Spleen (tissue), 11 donors: ENCODE measurements at regions not wholly inside any gene's neighbourhood (a gene's known extent, or its start where the extent isn't known, plus 50 kb on each side); places are given as distances from the start of the nearest gene placed in this dataset.

Source experiments
- DNase-seq: peaks from one replicate; pipeline ENCODE4 v3.0.0-alpha.2; 2020
- H3K27ac ChIP-seq, 8 donors: fragments of 200-600 bp; sonication (generic) in 7 of 8; 1 replicate in 4 of 8; 2 replicates in 4 of 8; pipeline versions ENCODE4 v1.5.0 to v1.8.0; 2016 to 2021; ENCODE audit warnings: inconsistent platforms in 4 of 8, mild to moderate bottlenecking in 4 of 8, moderate library complexity in 1 of 8
- H3K27me3 ChIP-seq, 7 donors: fragments of 200-600 bp; sonication (generic) in 6 of 7; replicated peaks in 1 of 7; 1 replicate in 4 of 7; 2 replicates in 3 of 7; pipeline versions ENCODE4 v1.5.0 to v1.8.0; 2016 to 2021; ENCODE audit warnings: inconsistent platforms in 3 of 7, mild to moderate bottlenecking in 1 of 7
- H3K36me3 ChIP-seq, 6 donors: fragments of 200-600 bp; sonication (generic) in 5 of 6; 1 replicate in 4 of 6; 2 replicates in 2 of 6; pipeline versions ENCODE4 v1.5.0 to v1.8.0; 2016 to 2021; ENCODE audit warnings: inconsistent platforms in 2 of 6
- H3K4me1 ChIP-seq, 6 donors: fragments of 200-600 bp; sonication (generic) in 5 of 6; 1 replicate in 3 of 6; 2 replicates in 3 of 6; pipeline versions ENCODE4 v1.5.0 to v1.8.0; 2016 to 2021; ENCODE audit warnings: inconsistent platforms in 3 of 6
- H3K4me3 ChIP-seq, 8 donors: fragments of 200-600 bp; sonication (generic) in 7 of 8; 1 replicate in 4 of 8; 2 replicates in 4 of 8; pipeline versions ENCODE4 v1.5.0 to v1.8.0; 2016 to 2021; ENCODE audit warnings: inconsistent platforms in 4 of 8, mild to moderate bottlenecking in 4 of 8, moderate library complexity in 2 of 8
- H3K9me3 ChIP-seq, 8 donors: fragments of 200-600 bp; sonication (generic) in 7 of 8; 1 replicate in 4 of 8; 2 replicates in 4 of 8; pipeline versions ENCODE4 v1.5.0 to v1.8.0; 2016 to 2021; ENCODE audit warnings: inconsistent platforms in 4 of 8
- CTCF ChIP-seq, 11 experiments: fragments of 200-600 bp in 7 of 11; fragments of 450-650 bp in 4 of 11; sonication (generic) in 4 of 11; IDR thresholded peaks in 8 of 11; conservative IDR thresholded peaks in 3 of 11; 1 replicate in 7 of 11; 2 replicates in 4 of 11; pipeline versions ENCODE4 v1.4.0 to v1.8.0; 2016 to 2021; ENCODE audit warnings: antibody characterized with exemption in 11 of 11, inconsistent platforms in 4 of 11, mild to moderate bottlenecking in 1 of 11
- POLR2A ChIP-seq, 3 donors: fragments of 450-650 bp; IDR thresholded peaks; one replicate each; pipeline ENCODE4 v1.5.1; 2017; ENCODE audit warnings: antibody characterized with exemption in 3 of 3, mild to moderate bottlenecking in 1 of 3
- POLR2AphosphoS5 ChIP-seq, 3 donors: sonication (generic); formaldehyde crosslinking; IDR thresholded peaks; one replicate each; pipeline ENCODE4 v1.5.1; 2017; ENCODE audit warnings: antibody characterized with exemption in 3 of 3
- WGBS, 5 donors: extraction: QIAGEN DNeasy Blood & Tissue Kit in 3 of 5; methylation state at CpG; one replicate each; pipeline versions ENCODE4 v1.1.5 to v1.1.7; 2013 to 2018; 5-methylcytosine and 5-hydroxymethylcytosine counted together
- intact Hi-C: fragments of 100-400 bp; cut with DNase I; formaldehyde crosslinking; loops from one replicate; pipeline ENCODE4 v1.15.0; 2023; ENCODE audit warnings: low total_unique reads
- donor health status: healthy with polysubstance abuse.
- donor health status: DM: no; HTN: no; CAD: no; lungs with moderate emphysema.
- donor health status: DM: no; HTN: no; CAD: no.
- donor health status: Bipolar disorder and iron deficiency.
- donor health status: healthy.
- donor health status: DM: no; HTN: no; CAD: no.
- donor health status: DM: yes; HTN: yes; CAD: no.

- no peak overlapping the region for H3K4me3 ChIP-seq
- no peaks in the 10 kb centered on the region for H3K36me3 ChIP-seq
- intact Hi-C loops, result no loop called here
- 78 to 86% (median 83%) methylated on average over 3 of the region's 3 CpGs for WGBS, 5 donors
- no peaks in the 10 kb centered on the region for H3K27me3 ChIP-seq
- DNase-seq, result no peak
- H3K9me3 ChIP-seq, result no peaks in the 10 kb centered on the region
- peaks cover 0 to 15% (median 0%) of the 10 kb centered on the region in 6 donors for H3K4me1 ChIP-seq
- H3K27ac ChIP-seq, result peak overlapping the region in 1 of 8 donors; percentile 16
- no peak for TF ChIP-seq CTCF (IDR thresholded peaks at IDR 0.05 in 8 of 11, conservative IDR thresholded peaks at IDR 0.05 in 3 of 11)
These were observed 57.6 kb downstream of the PTTG1 start for GRCh38 chr5:160479220-160479619.

- Histone ChIP-seq H3K4me3 (no peak overlapping the region), H3K27me3 (no peaks in the 10 kb centered on the region), H3K27ac (no peak overlapping the region), H3K36me3 (no peaks in the 10 kb centered on the region), H3K4me1 (peaks cover 0 to 15% (median 0%) of the 10 kb centered on the region in 6 donors), H3K9me3 (no peaks in the 10 kb centered on the region)
- 64 to 81% (median 72%) methylated on average over 7 of the region's 7 CpGs for WGBS, 5 donors
- TF ChIP-seq POLR2A (IDR thresholded peaks at IDR 0.05) (no peak), POLR2AphosphoS5 (IDR thresholded peaks at IDR 0.05) (no peak), CTCF (IDR thresholded peaks at IDR 0.05 in 8 of 11, conservative IDR thresholded peaks at IDR 0.05 in 3 of 11) (no peak)
- intact Hi-C loops, result no loop called here
- DNase-seq, result no peak
These were observed 58.3 kb downstream of the PTTG1 start for GRCh38 chr5:160479926-160480325.

- Histone ChIP-seq H3K4me3 (no peak overlapping the region), H3K36me3 (no peaks in the 10 kb centered on the region), H3K9me3 (no peaks in the 10 kb centered on the region), H3K27me3 (no peaks in the 10 kb centered on the region), H3K4me1 (peaks cover 0 to 15% (median 0%) of the 10 kb centered on the region in 6 donors), H3K27ac (no peak overlapping the region)
- WGBS, 5 donors, result 87 to 100% (median 100%) methylated on average over 1 of the region's 1 CpG
- DNase-seq, result no peak
- TF ChIP-seq CTCF (IDR thresholded peaks at IDR 0.05 in 8 of 11, conservative IDR thresholded peaks at IDR 0.05 in 3 of 11), result no peak
- TF ChIP-seq POLR2AphosphoS5 (IDR thresholded peaks at IDR 0.05), result no peak
- no peak for TF ChIP-seq POLR2A (IDR thresholded peaks at IDR 0.05)
- intact Hi-C loops, result no loop called here
These were observed 59.0 kb downstream of the PTTG1 start for GRCh38 chr5:160480652-160481051.

GRCh38 chr5:160484678-160485077 lies 63.0 kb downstream of the PTTG1 start:
- Histone ChIP-seq H3K9me3 (no peaks in the 10 kb centered on the region), H3K27me3 (no peaks in the 10 kb centered on the region), H3K4me1 (peaks cover 0 to 4% (median 0%) of the 10 kb centered on the region in 6 donors), H3K36me3 (no peaks in the 10 kb centered on the region), H3K4me3 (no peak overlapping the region), H3K27ac (no peak overlapping the region)
- WGBS, 5 donors, result 81 to 89% (median 85%) methylated on average over 2 of the region's 2 CpGs
- no peak for DNase-seq
- intact Hi-C loops, result no loop called here
- TF ChIP-seq POLR2A (IDR thresholded peaks at IDR 0.05), result no peak
- no peak for TF ChIP-seq POLR2AphosphoS5 (IDR thresholded peaks at IDR 0.05)
- TF ChIP-seq CTCF (IDR thresholded peaks at IDR 0.05 in 8 of 11, conservative IDR thresholded peaks at IDR 0.05 in 3 of 11), result no peak
